ENCODE measurements at regions not wholly inside any gene's neighbourhood (a gene's known extent, or its start where the extent isn't known, plus 50 kb on each side); places are given as distances from the start of the nearest gene placed in this dataset.

- no peak for DNase-seq
Observed at GRCh38 chr11:29025001-29025400, 916.8 kb downstream of the METTL15 start.

DNA sequence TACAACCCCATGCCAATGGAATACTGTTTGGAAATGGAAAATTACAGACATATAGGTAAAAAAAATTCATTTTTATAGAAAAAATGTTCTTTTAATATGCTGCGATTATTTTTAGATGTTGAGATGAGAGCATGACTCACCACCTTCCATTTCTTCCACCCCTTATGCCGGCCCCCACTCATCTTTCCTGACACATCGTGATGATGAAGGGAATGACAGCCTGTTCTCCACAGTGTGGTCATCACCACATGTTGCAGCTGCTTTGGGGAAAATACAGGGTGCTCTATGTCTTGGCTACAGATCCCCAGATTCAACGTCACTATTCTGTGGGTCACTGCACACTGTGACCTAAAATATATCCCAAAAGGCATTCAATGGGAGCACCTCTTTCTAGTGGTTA, 916.2 kb downstream of the METTL15 start:
- DNase-seq, result no peak

GRCh38 chr11:29023761-29024160, 915.6 kb downstream of the METTL15 start:
- DNase-seq, result no peak

GRCh38 chr11:29022676-29023075, 914.5 kb downstream of the METTL15 start:
- DNase-seq, result no peak

DNA sequence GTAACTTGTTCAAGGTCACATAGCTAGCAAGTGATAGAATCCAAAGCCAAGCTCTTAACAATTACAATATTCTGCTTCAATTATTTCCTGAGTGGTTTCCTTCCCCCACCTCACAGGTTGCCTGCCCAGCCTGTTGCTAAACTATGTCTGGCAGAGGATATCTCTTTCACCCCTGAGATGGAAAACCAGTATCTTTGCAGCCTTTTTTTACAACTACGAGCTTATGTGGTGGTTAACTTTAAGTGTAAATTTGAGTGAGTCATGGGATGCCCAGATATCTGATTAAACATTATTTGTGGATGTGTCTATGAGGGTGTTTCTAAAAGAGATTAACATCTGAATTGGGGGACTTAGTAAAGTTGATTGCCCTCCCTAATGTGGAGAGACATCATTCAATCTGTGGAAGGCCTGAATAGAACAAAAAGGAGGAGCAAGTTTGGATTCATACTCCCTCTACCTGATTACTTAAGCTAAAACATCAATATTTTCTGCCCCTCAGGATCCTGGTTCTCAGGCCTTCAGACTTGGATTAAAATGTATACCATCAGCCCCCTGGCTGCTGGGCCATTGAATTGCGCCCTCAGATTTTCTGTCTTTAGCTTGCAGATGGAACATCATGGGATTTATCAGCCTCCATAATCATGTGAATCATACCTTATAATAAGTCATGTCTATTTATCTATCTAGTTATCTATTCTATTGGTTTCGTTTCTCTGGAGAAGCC, 911.9 kb downstream of the METTL15 start:
- DNase-seq, result no peak

GRCh38 chr11:29018631-29019030, 910.4 kb downstream of the METTL15 start:
- no peak for DNase-seq

GRCh38 chr11:29017941-29018340, 909.8 kb downstream of the METTL15 start:
- DNase-seq, result no peak

DNA sequence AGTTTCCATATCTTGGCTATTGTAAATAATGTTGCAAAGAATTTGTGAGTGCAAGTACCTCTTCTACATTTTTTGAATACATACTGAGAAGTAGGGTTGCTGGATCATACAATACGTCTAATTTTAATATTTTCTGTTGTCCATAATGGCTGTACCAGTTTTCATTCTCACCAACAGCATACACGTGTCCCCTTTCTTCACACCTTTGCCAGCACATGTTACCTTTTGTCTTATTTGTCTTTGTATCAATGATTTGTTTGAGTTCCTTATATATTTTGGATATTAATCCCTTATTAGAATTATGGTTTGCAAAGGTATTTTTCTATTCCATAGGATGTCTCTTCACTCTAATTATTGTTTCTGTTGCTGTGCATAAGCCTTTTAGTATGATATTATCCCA, 904.3 kb downstream of the METTL15 start:
- no peak for DNase-seq

DNA sequence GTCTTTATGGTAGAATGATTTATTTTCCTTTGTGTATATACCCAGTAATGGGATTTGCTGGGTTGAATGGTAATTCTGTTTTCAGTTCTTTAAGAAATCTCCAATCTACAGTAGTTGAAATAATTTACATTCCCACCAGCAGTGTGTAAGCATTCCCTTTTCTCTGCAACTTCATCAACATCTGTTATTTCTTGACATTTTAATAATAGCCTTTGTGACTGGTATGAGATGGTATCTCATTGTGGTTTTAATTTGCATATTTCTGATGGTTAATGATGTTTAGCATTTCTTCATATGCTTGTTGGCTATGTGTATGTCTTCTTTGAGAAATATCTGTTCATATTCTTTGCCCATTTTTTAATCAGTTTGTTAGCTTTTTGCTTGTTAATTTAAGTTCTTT, 901.2 kb downstream of the METTL15 start:
- no peak for DNase-seq

GRCh38 chr11:29008481-29008880, 900.3 kb downstream of the METTL15 start:
- DNase-seq, result no peak

GRCh38 chr11:29006668-29007067, 898.5 kb downstream of the METTL15 start:
- no peak for DNase-seq

- no peak for DNase-seq
Observed at GRCh38 chr11:29005401-29005980, 897.3 kb downstream of the METTL15 start.

GRCh38 chr11:29002816-29003215, 894.6 kb downstream of the METTL15 start:
- no peak for DNase-seq

DNA sequence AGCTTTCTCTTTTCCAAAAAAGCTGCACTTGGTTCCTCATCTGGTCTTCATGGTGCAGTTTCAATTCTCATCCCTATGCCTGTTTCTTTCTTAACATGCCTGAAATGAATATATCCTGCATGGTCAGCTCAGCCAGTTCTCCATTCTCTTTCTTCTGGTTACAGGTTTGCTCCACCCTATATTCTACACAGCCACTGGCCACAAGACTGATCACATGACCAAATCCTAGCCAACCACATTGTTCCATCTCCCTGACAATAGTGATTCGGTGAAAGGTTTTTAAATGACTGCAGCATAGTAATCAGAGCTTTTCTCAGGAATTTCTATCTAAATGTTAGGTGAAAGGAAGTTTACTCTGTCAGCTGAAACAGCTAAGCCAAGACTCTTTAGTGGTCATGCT, 891.4 kb downstream of the METTL15 start:
- DNase-seq, result no peak

GRCh38 chr11:28992996-28993395, 884.8 kb downstream of the METTL15 start:
- DNase-seq, result no peak

DNA sequence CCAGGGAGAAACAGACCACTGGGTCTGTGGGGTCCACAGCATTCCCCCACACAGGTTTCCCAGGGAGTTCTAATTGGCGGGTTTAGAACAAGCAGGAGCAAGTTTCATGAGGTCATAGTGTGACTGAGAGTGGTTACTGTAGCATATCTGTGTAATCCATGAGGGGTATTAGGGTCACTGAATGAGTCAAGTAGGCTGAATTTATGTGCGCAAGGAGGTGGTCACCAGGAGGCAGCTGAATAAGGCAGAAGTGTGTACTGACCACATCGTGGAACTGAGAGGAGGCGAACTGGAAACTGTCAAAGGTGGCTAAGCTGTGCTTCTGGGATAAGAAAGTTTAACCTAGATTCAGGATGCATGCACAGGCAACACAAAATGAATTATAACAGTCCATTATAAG, 876.0 kb downstream of the METTL15 start:
- DNase-seq, result no peak

DNA sequence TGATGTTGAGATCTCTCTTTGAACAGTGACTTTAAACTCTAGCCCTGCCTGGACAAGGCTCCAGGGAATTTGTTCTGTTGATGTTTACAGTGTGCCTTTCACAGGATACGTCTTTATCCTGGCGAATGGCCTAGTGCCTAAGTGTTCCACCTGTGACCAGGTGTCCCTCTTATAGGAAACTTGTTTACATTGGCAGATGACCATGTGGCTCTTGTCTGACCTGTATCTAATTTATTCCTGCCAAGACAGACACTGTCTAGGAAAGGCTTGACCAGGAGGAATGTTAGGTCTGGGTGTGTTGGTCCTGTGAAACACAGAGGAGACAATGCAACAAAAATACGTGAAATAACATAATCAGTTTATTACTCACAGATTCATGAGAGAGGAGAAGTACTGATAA, 875.6 kb downstream of the METTL15 start:
- DNase-seq, result no peak

GRCh38 chr11:28981381-28981780, 873.2 kb downstream of the METTL15 start:
- no peak for DNase-seq

- no peak for DNase-seq
Observed at GRCh38 chr11:28976801-28977145, 868.6 kb downstream of the METTL15 start.

DNA sequence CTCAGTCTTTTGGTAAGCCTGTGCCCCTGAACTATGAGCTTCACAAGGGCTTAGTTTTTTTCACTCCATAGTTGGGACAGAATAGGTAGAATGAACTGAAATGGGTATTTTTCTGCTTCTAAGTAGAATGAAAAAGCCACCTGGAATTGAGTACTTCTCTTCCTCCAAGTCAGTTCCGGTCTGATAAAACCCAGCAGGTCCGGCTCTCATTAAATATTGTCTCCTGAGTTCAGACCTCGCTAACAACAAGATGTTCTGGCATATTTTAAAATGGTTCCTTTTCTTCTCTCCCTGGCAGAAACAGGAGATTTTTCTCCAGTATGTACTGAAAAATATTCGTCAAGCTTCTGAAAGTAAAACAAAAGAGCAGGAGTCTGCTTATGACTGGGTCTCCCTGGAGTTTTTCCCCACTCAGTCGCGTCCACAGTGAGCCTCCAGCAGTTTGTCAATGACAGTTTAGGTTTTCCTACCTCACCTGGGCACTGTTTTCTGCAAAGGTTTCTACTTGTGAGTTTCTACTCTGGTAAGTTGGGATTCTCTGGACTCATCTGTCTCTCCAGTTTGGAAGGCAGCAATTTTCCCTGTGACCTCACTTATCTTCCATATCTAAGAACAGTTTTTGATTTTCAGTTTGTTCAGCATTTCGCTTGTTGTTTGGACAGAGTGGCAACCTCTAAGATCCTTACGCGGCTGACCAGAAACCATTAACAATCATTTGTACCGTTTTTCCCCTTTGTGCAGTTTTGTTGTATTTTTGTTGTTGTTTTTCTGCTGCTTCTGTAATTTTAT, 868.0 kb downstream of the METTL15 start:
- no peak for DNase-seq

DNA sequence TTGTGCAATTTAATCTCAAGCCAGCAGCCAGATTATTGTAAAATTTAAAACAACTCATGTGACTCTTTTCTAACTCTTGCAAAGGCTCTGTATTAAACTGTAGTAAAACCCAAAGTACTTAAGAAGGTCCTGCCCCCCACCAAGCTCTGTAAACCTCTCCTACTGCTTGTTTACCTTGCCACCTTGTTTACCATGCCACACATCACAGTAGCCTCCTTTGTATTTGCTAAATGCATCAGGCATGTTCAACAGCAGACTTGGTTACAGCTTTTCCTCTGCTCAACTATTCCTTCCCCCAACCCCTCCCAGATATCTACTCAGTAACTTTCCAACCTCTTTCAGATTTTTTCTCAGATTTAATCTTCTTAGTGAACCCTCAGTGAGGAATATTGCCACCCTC, 861.6 kb downstream of the METTL15 start:
- DNase-seq, result no peak

DNA sequence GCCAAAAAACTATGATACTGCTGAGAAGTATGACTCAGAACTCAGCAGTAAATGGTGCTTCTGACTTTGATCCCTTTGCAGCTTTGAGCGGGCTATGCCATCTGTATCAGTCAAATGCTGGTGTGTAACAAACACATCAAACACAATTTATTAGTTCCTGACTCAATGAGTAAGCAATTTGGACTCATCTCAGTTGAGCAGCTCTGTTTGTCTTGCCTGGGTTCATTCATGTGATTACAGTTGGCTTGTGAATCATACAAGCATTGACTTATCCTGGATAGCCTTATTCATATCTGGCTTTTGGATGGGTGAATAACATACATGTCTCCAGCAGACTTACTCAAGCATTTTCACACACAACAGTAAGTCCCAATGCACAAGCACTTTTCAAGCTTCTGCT, 858.8 kb downstream of the METTL15 start:
- no peak for DNase-seq

DNA sequence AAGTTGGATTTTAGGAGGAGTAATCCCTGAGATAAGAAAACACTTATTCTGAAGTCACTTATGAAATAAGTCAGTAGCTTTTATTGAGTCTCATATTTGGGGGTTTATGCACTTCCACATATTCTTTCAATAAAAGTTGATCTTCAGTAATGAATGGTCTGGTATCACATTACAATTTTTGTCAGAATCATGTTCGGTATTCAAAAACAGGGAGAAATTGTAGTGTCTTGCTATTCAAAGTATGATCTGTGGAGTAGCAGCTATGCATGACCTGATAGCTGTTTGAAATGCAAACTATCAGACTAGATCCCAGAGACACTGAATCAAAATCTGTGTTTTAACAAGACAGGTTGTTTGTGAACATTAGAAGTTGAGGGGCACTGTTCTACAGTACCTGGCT, 857.6 kb downstream of the METTL15 start:
- DNase-seq, result no peak

DNA sequence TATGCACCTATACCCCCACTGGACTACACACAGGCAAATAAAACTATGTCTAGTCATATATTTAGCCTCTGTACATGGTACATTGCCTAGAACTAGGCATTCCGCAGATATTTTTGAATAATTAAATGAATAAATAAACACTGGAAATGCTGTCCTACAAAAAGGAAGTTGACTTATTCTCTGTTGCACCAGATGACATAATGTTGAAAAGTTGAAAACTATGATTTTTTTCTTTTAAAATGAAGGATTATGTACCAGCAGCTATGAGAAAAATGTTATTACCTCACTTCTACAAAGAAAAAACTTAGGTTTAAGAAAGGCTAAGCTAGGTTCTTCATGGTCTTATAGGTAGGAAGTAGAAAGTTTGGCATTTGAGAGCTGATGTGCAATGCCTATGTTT, 856.6 kb downstream of the METTL15 start:
- no peak for DNase-seq

All from suppressor macrophage treated with lipopolysaccharide for 1 hour (primary cell).